Ascending aorta (tissue), 2 donors: ENCODE measurements at regions not wholly inside any gene's neighbourhood (a gene's known extent, or its start where the extent isn't known, plus 50 kb on each side); places are given as distances from the start of the nearest gene placed in this dataset.

Experiments used
- DNase-seq, 2 donors: peaks; one replicate each; pipeline ENCODE4 v3.0.0-alpha.2; 2019; ENCODE audit warnings: low spot score in 2 of 2
- H3K27ac ChIP-seq, 2 donors: fragments of 200-600 bp; sonication (generic); one replicate each; pipeline ENCODE4 v1.5.1; 2016 to 2017; ENCODE audit warnings: mild to moderate bottlenecking in 1 of 2
- H3K27me3 ChIP-seq: fragments of 200-600 bp; sonication (generic); one replicate; pipeline ENCODE4 v1.5.1; 2017
- H3K36me3 ChIP-seq, 2 donors: fragments of 200-600 bp; sonication (generic); one replicate each; pipeline ENCODE4 v1.5.1; 2016
- H3K4me1 ChIP-seq, 2 donors: fragments of 200-600 bp; sonication (generic); one replicate each; pipeline ENCODE4 v1.5.1; 2016 to 2017; ENCODE audit warnings: mild to moderate bottlenecking in 1 of 2
- H3K4me3 ChIP-seq, 2 donors: fragments of 200-600 bp; sonication (generic); one replicate each; pipeline ENCODE4 v1.5.1; 2016 to 2017; ENCODE audit warnings: mild to moderate bottlenecking in 1 of 2
- H3K9me3 ChIP-seq, 2 donors: fragments of 200-600 bp; sonication (generic); one replicate each; pipeline ENCODE4 v1.5.1; 2016
- intact Hi-C: fragments of 100-400 bp; cut with DNase I; formaldehyde crosslinking; loops from one replicate; pipeline ENCODE4 v1.15.1; 2023
- TF ChIP-seq, protein P1 (sequence below), 3 experiments: fragments of 200-600 bp in 2 of 3; fragments of 450-650 bp in 1 of 3; sonication (generic) in 2 of 3; IDR thresholded peaks; one replicate each; pipeline ENCODE4 v1.5.1; 2016 to 2019; ENCODE audit warnings: antibody characterized with exemption in 3 of 3, mild to moderate bottlenecking in 1 of 3, moderate library complexity in 1 of 3

DNA sequence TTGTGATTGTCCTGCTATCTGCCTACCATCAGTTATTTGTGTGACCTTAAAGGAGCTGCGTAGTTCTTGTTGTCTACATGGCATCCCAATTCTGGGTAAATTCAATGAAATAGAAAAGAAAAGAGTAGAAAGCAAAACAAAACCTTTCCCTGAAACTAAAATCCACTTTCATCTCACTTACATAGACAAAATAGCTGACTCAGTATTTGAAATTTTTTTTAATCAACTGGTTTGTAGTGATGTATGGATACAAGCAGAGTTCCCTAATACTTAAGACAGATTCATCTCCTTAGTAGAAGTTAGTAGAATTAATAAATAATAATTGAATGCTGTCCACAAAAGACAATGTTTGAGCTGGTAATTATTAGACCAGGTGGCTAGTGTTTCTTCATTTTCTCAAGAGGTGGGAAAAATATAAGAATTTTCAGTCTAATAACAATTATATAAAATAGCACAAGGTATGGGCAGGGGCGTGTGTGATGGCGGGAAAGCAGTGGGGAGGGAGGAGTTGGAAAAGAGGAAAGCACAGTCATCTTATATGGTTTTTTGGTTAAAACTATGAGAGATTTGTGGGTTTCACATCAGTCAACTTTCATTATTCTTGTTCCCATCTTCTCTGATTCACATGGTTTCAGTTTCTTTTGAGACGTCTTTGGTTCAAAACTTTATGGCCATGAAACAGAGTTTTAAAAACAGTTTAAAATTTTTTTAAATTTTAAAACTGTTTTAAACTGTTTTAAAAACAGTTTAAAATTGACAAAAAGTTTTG, 275.2 kb downstream of the SPRY1 start:
- Histone ChIP-seq H3K27me3 (no peaks in the 10 kb centered on the region), H3K36me3 (no peaks in the 10 kb centered on the region), H3K4me1 (peaks cover 0 to 7% of the 10 kb centered on the region in 2 donors), H3K4me3 (no peak overlapping the region), H3K9me3 (no peaks in the 10 kb centered on the region), H3K27ac (no peak overlapping the region)
- DNase-seq: no peak
- TF ChIP-seq, protein P1, sequence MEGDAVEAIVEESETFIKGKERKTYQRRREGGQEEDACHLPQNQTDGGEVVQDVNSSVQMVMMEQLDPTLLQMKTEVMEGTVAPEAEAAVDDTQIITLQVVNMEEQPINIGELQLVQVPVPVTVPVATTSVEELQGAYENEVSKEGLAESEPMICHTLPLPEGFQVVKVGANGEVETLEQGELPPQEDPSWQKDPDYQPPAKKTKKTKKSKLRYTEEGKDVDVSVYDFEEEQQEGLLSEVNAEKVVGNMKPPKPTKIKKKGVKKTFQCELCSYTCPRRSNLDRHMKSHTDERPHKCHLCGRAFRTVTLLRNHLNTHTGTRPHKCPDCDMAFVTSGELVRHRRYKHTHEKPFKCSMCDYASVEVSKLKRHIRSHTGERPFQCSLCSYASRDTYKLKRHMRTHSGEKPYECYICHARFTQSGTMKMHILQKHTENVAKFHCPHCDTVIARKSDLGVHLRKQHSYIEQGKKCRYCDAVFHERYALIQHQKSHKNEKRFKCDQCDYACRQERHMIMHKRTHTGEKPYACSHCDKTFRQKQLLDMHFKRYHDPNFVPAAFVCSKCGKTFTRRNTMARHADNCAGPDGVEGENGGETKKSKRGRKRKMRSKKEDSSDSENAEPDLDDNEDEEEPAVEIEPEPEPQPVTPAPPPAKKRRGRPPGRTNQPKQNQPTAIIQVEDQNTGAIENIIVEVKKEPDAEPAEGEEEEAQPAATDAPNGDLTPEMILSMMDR (IDR thresholded peaks at IDR 0.05): no peak
- intact Hi-C loops: no loop called here

DNA sequence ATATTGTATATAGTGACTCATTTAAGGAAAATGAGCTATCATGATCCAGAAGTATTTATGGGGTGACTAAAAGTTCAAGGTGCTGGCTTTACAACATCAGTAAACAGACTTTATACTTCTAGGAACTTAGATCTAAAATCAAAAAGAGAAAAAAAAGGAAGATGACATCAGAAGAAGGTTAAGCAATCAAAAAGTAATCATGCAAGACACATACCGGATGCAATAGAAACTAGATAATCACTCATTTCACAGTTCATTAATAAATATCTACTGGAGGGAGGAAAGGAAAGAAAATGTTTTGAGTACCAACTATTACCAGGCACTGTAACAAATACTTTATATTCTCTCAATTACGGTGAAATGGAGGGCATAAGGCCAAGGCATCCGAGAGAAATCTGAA, 276.4 kb downstream of the SPRY1 start:
- peaks cover 0 to 7% of the 10 kb centered on the region in 2 donors for H3K4me1 ChIP-seq
- H3K9me3 ChIP-seq: no peaks in the 10 kb centered on the region
- H3K27ac ChIP-seq: no peak overlapping the region
- no peaks in the 10 kb centered on the region for H3K27me3 ChIP-seq
- no peak overlapping the region for H3K4me3 ChIP-seq
- H3K36me3 ChIP-seq: no peaks in the 10 kb centered on the region
- no peak for DNase-seq
- TF ChIP-seq, protein P1 (IDR thresholded peaks at IDR 0.05): no peak
- intact Hi-C loops: no loop called here

DNA sequence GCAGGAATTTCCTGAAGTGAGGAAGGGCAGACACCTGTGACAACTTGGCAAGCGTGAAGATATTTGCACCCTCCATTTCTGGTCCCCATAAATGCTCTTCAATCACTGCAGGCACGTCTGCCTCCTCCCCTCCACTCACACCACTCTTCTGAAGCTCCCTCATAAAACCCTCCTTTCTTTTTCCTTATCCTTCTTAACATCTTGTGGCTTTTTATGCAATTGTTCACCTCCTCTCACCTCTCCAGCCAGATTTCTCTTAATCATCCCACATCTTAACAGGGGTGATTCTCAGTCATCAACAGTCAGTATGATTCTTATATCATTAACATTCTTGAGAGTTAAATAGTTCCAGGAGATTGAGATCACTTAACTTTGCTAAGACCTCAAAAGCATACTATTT, 277.4 kb downstream of the SPRY1 start:
- Histone ChIP-seq H3K4me3 (no peak overlapping the region), H3K36me3 (no peaks in the 10 kb centered on the region), H3K4me1 (peaks cover 0 to 7% of the 10 kb centered on the region in 2 donors), H3K9me3 (no peaks in the 10 kb centered on the region), H3K27ac (no peak overlapping the region), H3K27me3 (no peaks in the 10 kb centered on the region)
- DNase-seq: no peak
- intact Hi-C loops: no loop called here
- TF ChIP-seq, protein P1 (IDR thresholded peaks at IDR 0.05): no peak

DNA sequence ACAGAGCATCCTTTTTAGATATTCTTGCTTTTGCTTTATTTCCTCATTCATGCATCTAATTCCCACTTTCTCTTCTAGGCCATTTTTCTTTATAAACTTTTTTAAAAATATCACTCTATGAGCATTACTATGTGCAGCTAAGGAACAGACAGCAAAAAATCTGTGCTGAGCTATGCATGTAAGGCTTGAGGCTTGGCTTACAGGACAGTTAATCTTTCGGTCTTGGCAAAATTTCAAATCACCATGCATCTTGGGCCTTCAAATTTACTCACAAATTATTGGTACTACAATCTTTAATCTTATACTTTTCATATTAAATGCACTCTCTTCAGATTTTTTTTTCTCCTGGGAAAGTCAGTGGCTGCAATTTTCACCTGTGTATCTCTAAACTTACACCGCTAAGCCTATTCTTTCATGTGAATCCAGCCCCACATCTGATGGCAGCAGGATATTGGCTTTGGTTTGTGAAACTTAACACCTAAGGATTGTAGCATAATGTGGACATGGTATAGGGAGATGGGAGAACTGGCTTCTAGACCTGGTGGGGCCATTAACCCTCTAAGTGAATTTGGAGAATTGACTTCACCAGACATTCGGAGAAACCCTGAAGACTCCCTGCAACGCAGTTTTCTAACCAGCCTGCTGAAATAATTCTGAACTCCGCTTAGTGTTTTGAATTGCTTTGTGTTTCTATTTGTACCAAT, 278.3 kb downstream of the SPRY1 start:
- intact Hi-C loops: no loop called here

DNA sequence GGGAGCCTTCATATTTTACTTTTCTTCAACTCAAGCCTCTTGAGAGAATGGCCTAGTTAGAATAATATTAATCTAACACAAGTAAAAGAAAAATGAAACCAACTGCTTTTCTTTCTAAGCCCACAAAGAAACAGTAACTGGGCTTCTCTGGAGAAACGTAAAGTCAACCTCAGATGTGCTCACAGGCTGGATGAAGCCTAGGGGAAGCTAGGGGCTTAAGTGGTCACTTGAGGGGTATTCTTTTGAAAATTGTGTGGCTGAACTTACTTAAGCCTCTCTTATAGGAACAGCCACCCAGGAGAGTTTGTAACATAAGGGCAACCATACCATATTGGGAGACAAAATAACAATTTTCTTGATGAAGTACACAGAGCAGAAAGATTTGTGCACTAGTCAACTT, 279.0 kb downstream of the SPRY1 start:
- DNase-seq: no peak
- Histone ChIP-seq H3K4me3 (peak overlapping the region in 1 of 2 donors; percentile 42), H3K9me3 (no peaks in the 10 kb centered on the region), H3K4me1 (peaks cover 0 to 7% of the 10 kb centered on the region in 2 donors), H3K36me3 (no peaks in the 10 kb centered on the region), H3K27ac (peak overlapping the region; percentile 64 to 68), H3K27me3 (no peaks in the 10 kb centered on the region)
- intact Hi-C loops: no loop called here
- TF ChIP-seq, protein P1 (IDR thresholded peaks at IDR 0.05): no peak

More for the DNA sequence above, 278.3 kb downstream of the SPRY1 start:
- no peaks in the 10 kb centered on the region for H3K9me3 ChIP-seq
- H3K27ac ChIP-seq: peak overlapping the region; percentile 64 to 68
- peaks cover 0 to 7% of the 10 kb centered on the region in 2 donors for H3K4me1 ChIP-seq
- no peaks in the 10 kb centered on the region for H3K36me3 ChIP-seq
- no peak for DNase-seq
- no peaks in the 10 kb centered on the region for H3K27me3 ChIP-seq
- TF ChIP-seq, protein P1 (IDR thresholded peaks at IDR 0.05): no peak
- H3K4me3 ChIP-seq: peak overlapping the region in 1 of 2 donors; percentile 42
